ENCODE measurements at regions not wholly inside any gene's neighbourhood (a gene's known extent, or its start where the extent isn't known, plus 50 kb on each side); places are given as distances from the start of the nearest gene placed in this dataset.

GRCh38 chr13:86846501-86846900, 824.7 kb upstream of the SLITRK5 start:
- in situ Hi-C loops (cut with HindIII; ENCODE audit: low pct_unique_long_range_greater_than_20kb, low sequenced_read_pairs), result no loop called here
- ChIA-PET POLR2A (no interaction called here), CTCF (no interaction called here)
- Histone ChIP-seq H3K27me3 (ENCODE audit: control insufficient read depth, insufficient read depth, low read length) (no peaks in the 10 kb centered on the region), H3K9me3 (ENCODE audit: control insufficient read depth, insufficient read depth, low read depth, low read length) (no peaks in the 10 kb centered on the region), H3K4me3 (ENCODE audit: low read depth in 2 of 2, low read length in 2 of 2) (no peak overlapping the region), H3K27ac (ENCODE audit: low read length) (no peak overlapping the region), H3K36me3 (ENCODE audit: control insufficient read depth, insufficient read depth, low read length) (no peaks in the 10 kb centered on the region), H3K4me1 (ENCODE audit: control insufficient read depth, insufficient read depth, low read length) (no peaks in the 10 kb centered on the region)
- no TSS peak for BruUV-seq (replicated peaks)
- TF ChIP-seq REST (IDR thresholded peaks at IDR 0.05; ENCODE audit: insufficient read depth in 1 of 2, low read depth in 2 of 2, low read length in 1 of 2), result no peak
- no peak for TF ChIP-seq SIN3A (IDR thresholded peaks at IDR 0.05; ENCODE audit: borderline replicate concordance, insufficient read depth, low read depth, low read length)
- no peak for TF ChIP-seq CTCF (IDR thresholded peaks at IDR 0.05)
- TF ChIP-seq POLR2AphosphoS5 (IDR thresholded peaks at IDR 0.05; ENCODE audit: low read depth, low read length), result no peak
- TF ChIP-seq TCF7L2 (IDR thresholded peaks at IDR 0.05; ENCODE audit: low read depth, low read length), result no peak
- intact Hi-C loops (cut with micrococcal nuclease; ENCODE audit: unreplicated experiment), result no loop called here
- ATAC-seq (no peak), DNase-seq (ENCODE audit: low read depth, low spot score) (no peak)

GRCh38 chr13:86848716-86849115, 822.5 kb upstream of the SLITRK5 start:
- no peak for ATAC-seq
- ChIA-PET CTCF (no interaction called here), POLR2A (no interaction called here)

More at GRCh38 chr13:86848716-86849115, 822.5 kb upstream of the SLITRK5 start:
- no peaks in the 10 kb centered on the region for H3K27me3 ChIP-seq (ENCODE audit: control insufficient read depth, insufficient read depth, low read length)
- H3K4me1 ChIP-seq (ENCODE audit: control insufficient read depth, insufficient read depth, low read length), result no peaks in the 10 kb centered on the region
- in situ Hi-C loops (cut with HindIII; ENCODE audit: low pct_unique_long_range_greater_than_20kb, low sequenced_read_pairs), result no loop called here
- H3K4me3 ChIP-seq (ENCODE audit: low read depth in 2 of 2, low read length in 2 of 2), result no peak overlapping the region
- H3K36me3 ChIP-seq (ENCODE audit: control insufficient read depth, insufficient read depth, low read length), result no peaks in the 10 kb centered on the region
- no peak for DNase-seq (ENCODE audit: low read depth, low spot score)
- TF ChIP-seq TCF7L2 (IDR thresholded peaks at IDR 0.05; ENCODE audit: low read depth, low read length), result no peak
- no peak for TF ChIP-seq POLR2AphosphoS5 (IDR thresholded peaks at IDR 0.05; ENCODE audit: low read depth, low read length)
- TF ChIP-seq REST (IDR thresholded peaks at IDR 0.05; ENCODE audit: insufficient read depth in 1 of 2, low read depth in 2 of 2, low read length in 1 of 2), result no peak
- TF ChIP-seq SIN3A (IDR thresholded peaks at IDR 0.05; ENCODE audit: borderline replicate concordance, insufficient read depth, low read depth, low read length), result no peak
- no peak for TF ChIP-seq CTCF (IDR thresholded peaks at IDR 0.05)
- H3K27ac ChIP-seq (ENCODE audit: low read length), result no peak overlapping the region
- BruUV-seq (replicated peaks), result no TSS peak
- intact Hi-C loops (cut with micrococcal nuclease; ENCODE audit: unreplicated experiment), result no loop called here
- no peaks in the 10 kb centered on the region for H3K9me3 ChIP-seq (ENCODE audit: control insufficient read depth, insufficient read depth, low read depth, low read length)
